C4-2B (cell line): ENCODE measurements at regions not wholly inside any gene's neighbourhood (a gene's known extent, or its start where the extent isn't known, plus 50 kb on each side); places are given as distances from the start of the nearest gene placed in this dataset.

ENCODE experiments used
- CTCF ChIP-seq: fragments of 450-650 bp; conservative IDR thresholded peaks from 2 replicates; pipeline ENCODE4 v1.5.1; 2017; ENCODE audit warnings: mild to moderate bottlenecking
- ZFX ChIP-seq: fragments of 450-650 bp; IDR thresholded peaks from 2 replicates; pipeline ENCODE4 v1.6.1; 2017

- no peak for TF ChIP-seq CTCF
- TF ChIP-seq ZFX = no peak
These were observed 144.8 kb upstream of the SLIT2 start for GRCh38 chr4:20106921-20107320.
